Smooth muscle cell (in vitro differentiated cells): ENCODE measurements at regions not wholly inside any gene's neighbourhood (a gene's known extent, or its start where the extent isn't known, plus 50 kb on each side); places are given as distances from the start of the nearest gene placed in this dataset.

Experiments
- DNase-seq: peaks from one replicate; lab custom pipeline; 2025; ENCODE audit not compliant: unreplicated experiment; lab: John Stamatoyannopoulos, UW
- H2AFZ ChIP-seq: fragments of 200-600 bp; sonication (generic); 2 replicates; pipeline ENCODE4 v1.6.0; 2016; ENCODE audit warnings: antibody characterized with exemption, low read depth, mild to moderate bottlenecking
- H3F3A ChIP-seq: fragments of 200-600 bp; sonication (generic); 2 replicates; pipeline ENCODE4 v1.6.0; 2017; ENCODE audit warnings: antibody characterized with exemption, low read depth
- H3K27ac ChIP-seq: fragments of 200-600 bp; sonication (generic); 2 replicates; pipeline ENCODE4 v1.5.1; 2016; ENCODE audit warnings: low read depth, mild to moderate bottlenecking
- H3K27me3 ChIP-seq: fragments of 200-600 bp; sonication (generic); 2 replicates; pipeline ENCODE4 v1.6.1; 2016; ENCODE audit warnings: low read depth, mild to moderate bottlenecking
- H3K36me3 ChIP-seq: fragments of 200-600 bp; sonication (generic); 2 replicates; pipeline ENCODE4 v1.5.1; 2016; ENCODE audit warnings: low read depth
- H3K4me1 ChIP-seq: fragments of 200-600 bp; sonication (generic); 2 replicates; pipeline ENCODE4 v1.5.1; 2016; ENCODE audit warnings: low read depth
- H3K4me2 ChIP-seq: fragments of 200-600 bp; sonication (generic); 2 replicates; pipeline ENCODE4 v1.6.0; 2016; ENCODE audit warnings: mild to moderate bottlenecking
- H3K4me3 ChIP-seq: fragments of 200-600 bp; sonication (generic); 2 replicates; pipeline ENCODE4 v1.5.1; 2016; ENCODE audit warnings: mild to moderate bottlenecking
- H3K79me2 ChIP-seq: fragments of 200-600 bp; sonication (generic); 2 replicates; pipeline ENCODE4 v1.6.0; 2016; ENCODE audit warnings: low read depth, mild to moderate bottlenecking
- H3K9ac ChIP-seq: fragments of 200-600 bp; sonication (generic); 2 replicates; pipeline ENCODE4 v1.6.0; 2016; ENCODE audit warnings: low read depth
- H3K9me3 ChIP-seq: fragments of 200-600 bp; sonication (generic); replicated peaks from 2 replicates; pipeline ENCODE4 v1.5.1; 2016; ENCODE audit warnings: low read depth
- H4K20me1 ChIP-seq: fragments of 200-600 bp; sonication (generic); 2 replicates; pipeline ENCODE4 v1.6.0; 2016; ENCODE audit warnings: low read depth
- CTCF ChIP-seq: fragments of 200-600 bp; sonication (generic); IDR thresholded peaks from 2 replicates; pipeline ENCODE4 v1.5.1; 2017; ENCODE audit warnings: borderline replicate concordance, mild to moderate bottlenecking, antibody characterized with exemption; ENCODE audit not compliant: insufficient read depth, poor library complexity, severe bottlenecking
- WGBS: methylation state at CpG from one replicate; pipeline ENCODE4 v1.1.7; 2016; ENCODE audit warnings: low lambda C conversion rate; 5-methylcytosine and 5-hydroxymethylcytosine counted together

- H3K27ac ChIP-seq = no peak overlapping the region
- no peak for DNase-seq
- no peaks in the 10 kb centered on the region for H3F3A ChIP-seq
- no peaks in the 10 kb centered on the region for H4K20me1 ChIP-seq
- H3K9ac ChIP-seq = no peak overlapping the region
- 82% methylated on average over 4 of the region's 4 CpGs for WGBS
- H3K4me3 ChIP-seq = no peak overlapping the region
- H2AFZ ChIP-seq = no peak overlapping the region
- H3K27me3 ChIP-seq = no peaks in the 10 kb centered on the region
- no peaks in the 10 kb centered on the region for H3K79me2 ChIP-seq
- no peaks in the 10 kb centered on the region for H3K36me3 ChIP-seq
- no peaks in the 10 kb centered on the region for H3K9me3 ChIP-seq
- H3K4me2 ChIP-seq = no peak overlapping the region
- H3K4me1 ChIP-seq = no peaks in the 10 kb centered on the region
- no peak for TF ChIP-seq CTCF
These were observed 636.4 kb downstream of the USP25 start for GRCh38 chr21:16366207-16366606.

GRCh38 chr21:16367079-16367478, 637.3 kb downstream of the USP25 start:
- Histone ChIP-seq H3K79me2 (no peaks in the 10 kb centered on the region), H3K4me3 (no peak overlapping the region), H3K9ac (no peak overlapping the region), H3K9me3 (no peaks in the 10 kb centered on the region), H4K20me1 (no peaks in the 10 kb centered on the region), H3K36me3 (no peaks in the 10 kb centered on the region), H3K27ac (no peak overlapping the region), H3F3A (no peaks in the 10 kb centered on the region), H3K4me2 (no peak overlapping the region), H3K4me1 (no peaks in the 10 kb centered on the region), H3K27me3 (no peaks in the 10 kb centered on the region), H2AFZ (no peak overlapping the region)
- 86% methylated on average over 1 of the region's 1 CpG for WGBS
- DNase-seq = no peak
- TF ChIP-seq CTCF = no peak

- Histone ChIP-seq H4K20me1 (no peaks in the 10 kb centered on the region), H3K4me3 (no peak overlapping the region), H3K4me1 (no peaks in the 10 kb centered on the region), H3K9me3 (no peaks in the 10 kb centered on the region), H3F3A (no peaks in the 10 kb centered on the region), H3K27ac (no peak overlapping the region), H3K4me2 (no peak overlapping the region), H2AFZ (no peak overlapping the region), H3K27me3 (no peaks in the 10 kb centered on the region), H3K36me3 (no peaks in the 10 kb centered on the region), H3K79me2 (no peaks in the 10 kb centered on the region), H3K9ac (no peak overlapping the region)
- no peak for TF ChIP-seq CTCF
- WGBS = 97% methylated on average over 10 of the region's 10 CpGs
- DNase-seq = no peak
These were observed 640.4 kb downstream of the USP25 start for GRCh38 chr21:16370186-16370585.

- TF ChIP-seq CTCF = no peak
- Histone ChIP-seq H2AFZ (no peak overlapping the region), H3K27me3 (no peaks in the 10 kb centered on the region), H4K20me1 (no peaks in the 10 kb centered on the region), H3K4me3 (no peak overlapping the region), H3K4me2 (no peak overlapping the region), H3K79me2 (no peaks in the 10 kb centered on the region), H3K27ac (no peak overlapping the region), H3K4me1 (no peaks in the 10 kb centered on the region), H3K9me3 (no peaks in the 10 kb centered on the region), H3K36me3 (no peaks in the 10 kb centered on the region), H3F3A (no peaks in the 10 kb centered on the region), H3K9ac (no peak overlapping the region)
- no peak for DNase-seq
These were observed 642.8 kb downstream of the USP25 start for GRCh38 chr21:16372586-16372985.
